ENCODE measurements at regions not wholly inside any gene's neighbourhood (a gene's known extent, or its start where the extent isn't known, plus 50 kb on each side); places are given as distances from the start of the nearest gene placed in this dataset.

DNA sequence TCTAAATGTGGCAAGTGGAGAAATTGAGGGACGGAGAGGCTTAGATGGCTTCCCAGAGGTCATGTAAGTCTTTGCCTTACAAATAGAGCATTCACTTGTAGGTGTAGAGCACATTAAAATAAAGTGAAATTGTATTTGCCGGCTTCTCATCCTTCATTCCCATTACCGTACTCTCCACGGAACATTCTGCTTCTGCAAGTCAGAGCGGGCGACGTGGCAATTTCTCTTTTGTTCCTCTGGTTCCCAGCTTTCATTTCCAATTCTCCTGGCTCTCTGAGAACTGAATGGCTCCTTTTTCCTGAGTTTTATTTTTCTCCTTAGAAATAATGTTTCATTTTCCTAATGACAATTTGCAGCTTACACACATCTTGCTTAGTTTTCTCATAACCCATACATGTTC, 51.3 kb upstream of the PFKP start:
- DNase-seq (ENCODE audit: low spot score) = no peak

DNA sequence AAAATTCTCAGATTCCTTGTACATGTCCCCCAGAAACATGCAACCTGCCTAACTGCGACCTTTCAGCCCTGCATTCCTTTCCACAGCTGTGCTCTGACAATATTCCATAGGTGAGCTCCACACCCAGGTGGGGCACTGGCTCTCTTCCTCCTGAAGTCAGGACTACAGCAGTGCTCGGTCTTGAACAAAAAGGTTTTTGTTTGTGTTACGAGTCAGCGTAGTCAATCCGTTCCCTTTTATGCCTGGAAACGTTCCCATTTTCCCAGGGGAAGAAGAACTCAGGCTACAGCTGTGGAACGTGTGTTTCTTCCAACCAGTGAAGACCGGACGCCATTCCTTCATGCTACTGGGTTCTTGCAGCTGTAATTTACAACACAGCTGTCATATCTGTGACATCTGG, 52.4 kb upstream of the PFKP start:
- no peak for DNase-seq (ENCODE audit: low spot score)

DNA sequence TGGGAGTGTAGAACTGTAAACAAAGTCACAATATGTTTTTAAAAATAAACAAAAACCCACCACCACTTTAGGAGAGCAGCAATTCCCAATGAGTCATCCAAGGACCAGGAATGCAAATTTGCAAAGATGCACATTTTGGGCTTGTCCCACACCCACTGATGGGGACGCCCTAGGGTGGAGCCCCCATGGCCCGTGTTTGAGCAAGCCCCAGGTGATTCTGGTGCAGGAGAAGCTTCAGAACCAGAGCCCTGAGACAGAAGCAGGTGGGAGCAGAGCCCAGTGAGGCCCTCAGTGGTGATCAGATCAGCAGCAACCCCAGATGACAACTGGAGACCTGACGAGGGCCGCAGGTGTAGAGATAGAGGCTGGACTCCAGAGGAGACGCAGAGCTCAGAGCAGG, 55.1 kb upstream of the PFKP start:
- DNase-seq (ENCODE audit: low spot score) = no peak

DNA sequence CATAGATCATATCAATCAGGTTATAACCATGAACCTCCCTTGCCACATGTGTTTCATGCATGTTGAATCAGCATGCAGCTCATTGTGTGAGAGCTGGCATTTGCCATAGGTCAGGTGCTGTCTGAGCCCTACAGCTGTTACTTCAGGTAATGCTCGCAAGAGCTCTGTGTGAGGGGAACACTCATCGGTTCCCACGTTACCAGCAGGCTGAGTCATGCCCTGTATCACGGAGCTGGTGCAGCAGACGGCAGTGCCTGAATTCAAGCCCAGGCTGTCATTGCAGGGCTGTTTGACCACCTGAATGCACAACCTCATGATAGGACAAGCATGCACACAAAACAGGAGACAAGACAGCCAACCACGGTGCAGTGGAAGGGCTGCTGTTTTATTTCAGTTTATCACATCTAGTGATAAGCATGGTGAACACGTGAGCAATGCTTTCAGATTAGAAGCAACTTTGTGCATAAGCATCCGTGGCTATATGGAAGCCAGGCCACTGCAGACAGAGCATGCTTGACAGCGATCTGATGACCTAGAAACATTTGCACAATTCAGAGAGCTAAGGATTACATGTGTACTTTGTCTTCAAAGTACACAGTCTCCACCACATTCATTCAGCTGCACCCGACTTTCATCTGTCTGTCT, 56.4 kb upstream of the PFKP start:
- no peak for DNase-seq (ENCODE audit: low spot score)

DNA sequence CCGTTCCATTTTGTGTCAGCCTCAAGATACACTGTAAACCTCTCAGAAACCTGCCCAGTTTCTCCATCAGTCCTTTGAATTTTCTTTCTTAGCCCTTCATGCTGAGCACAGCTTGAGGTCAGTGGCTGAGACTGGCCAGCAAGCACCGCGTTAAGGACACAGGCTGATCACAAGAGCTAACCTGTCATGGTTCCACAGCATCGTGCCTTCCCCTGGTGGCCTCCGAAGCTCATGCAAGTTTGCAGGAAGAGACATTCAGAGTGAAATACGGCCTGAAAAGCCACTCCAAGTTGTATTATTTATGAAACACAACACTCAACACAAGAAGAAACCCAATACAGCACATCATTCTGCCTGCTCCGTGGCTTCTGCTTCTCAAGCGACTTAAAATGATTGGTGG, 57.0 kb upstream of the PFKP start:
- DNase-seq (ENCODE audit: low spot score) = no peak

DNA sequence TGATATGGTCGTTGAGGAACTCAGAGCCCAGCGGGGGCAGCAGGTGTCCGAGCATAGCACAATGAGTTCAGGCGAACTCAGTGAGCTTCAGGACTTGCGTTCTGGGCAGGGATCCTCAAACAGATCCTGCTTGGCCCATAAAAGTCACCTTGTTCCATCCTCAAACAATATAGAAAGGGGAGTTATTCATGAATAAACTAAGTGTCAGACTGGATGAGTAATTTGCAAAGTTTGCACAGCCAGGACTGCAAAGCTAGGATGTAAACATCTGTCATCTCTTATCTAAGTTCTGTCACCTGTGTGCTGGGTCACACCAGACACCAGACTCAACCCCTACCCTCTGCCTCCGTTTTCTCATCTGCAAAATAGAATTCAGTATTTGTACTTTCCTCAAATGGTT, 58.0 kb upstream of the PFKP start:
- no peak for DNase-seq (ENCODE audit: low spot score)

DNA sequence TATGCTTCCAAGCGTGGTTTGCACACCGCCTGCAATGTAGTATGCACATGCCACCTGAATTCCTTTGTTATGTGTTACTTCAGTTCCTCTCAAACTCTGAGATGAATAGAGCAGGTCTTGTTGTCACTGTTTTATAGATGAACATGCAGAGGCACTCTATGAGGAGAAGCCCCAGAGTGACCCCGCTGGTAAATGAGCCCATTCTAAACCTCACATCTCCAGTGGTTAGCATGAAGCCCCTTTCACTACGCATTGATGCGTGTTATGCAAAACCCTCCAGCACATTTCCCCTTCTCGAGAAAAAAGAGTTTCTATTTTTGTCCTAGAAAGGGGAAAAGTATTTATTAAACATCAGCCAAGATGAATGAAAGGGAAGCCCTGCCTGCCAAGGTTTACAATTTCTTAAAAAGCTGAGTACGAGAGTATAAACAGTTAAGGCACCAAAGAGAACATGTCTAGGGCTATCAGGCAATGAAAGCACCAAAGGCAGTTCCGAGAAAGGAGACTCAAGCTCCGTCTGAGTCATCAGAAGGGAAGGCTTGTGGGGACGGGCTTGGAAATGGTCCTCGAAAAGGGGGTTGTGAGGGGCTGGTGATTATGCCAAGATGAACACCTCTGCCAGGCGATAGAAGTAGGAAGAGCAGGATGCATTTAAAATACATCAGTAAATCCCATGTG, 58.7 kb upstream of the PFKP start:
- DNase-seq (ENCODE audit: low spot score) = no peak

DNA sequence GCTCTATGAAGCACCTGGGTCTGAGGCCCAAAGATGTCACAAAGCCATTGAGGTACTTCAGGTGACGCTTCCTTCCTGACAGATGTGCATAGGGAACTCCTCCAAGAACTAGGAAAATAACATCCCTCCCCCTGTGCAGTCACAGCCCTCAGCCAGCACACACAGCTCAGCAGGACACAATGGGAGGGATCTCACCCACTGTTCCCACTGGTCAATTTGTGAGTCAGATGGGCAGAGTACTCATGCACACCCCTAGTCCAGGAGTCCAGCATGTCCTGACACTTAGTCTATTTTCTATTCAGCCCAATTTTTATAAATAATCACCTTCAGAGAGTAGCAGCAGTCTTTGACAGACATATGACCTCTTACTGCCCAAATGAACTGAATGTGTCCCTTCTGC, 60.7 kb upstream of the PFKP start:
- no peak for DNase-seq (ENCODE audit: low spot score)

DNA sequence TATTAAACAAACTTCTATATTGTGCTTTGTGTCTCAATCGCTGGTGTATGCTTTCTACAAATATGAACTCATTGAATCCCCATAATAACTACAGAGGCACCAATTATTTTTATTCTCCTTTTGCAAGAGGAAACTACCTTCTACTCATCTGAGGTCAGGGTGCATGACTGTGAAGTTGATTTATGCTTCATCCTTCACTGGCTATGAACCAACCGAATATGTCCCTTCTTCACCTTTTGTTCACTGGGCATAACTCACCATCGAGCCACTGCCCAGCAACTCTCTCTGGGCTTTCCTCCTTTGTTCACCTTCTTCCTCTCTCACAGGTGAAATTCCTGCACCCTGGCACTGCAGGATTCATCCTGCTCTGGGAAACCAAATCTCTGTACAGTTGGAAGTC, 61.3 kb upstream of the PFKP start:
- DNase-seq (ENCODE audit: low spot score) = no peak

DNA sequence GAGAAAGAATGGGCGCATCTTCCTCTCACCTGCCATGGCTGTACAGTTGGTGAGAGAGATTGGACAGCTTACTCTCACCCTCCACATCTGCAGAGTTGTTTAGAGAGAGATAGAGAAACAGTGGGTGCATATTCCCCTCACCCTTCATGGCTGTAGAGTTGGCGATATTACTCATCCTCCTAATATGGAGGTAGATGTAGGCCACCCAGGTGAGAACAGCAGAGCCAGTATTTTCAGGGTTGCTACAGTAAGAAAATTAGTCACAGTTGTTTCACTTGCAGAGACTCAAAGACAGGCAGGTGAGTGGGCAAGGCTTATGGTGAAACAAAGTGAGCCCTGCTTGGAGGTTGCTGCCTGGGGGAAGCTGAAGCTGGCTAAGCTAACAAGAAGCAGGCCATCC, 65.0 kb upstream of the PFKP start:
- DNase-seq (ENCODE audit: low spot score) = no peak

DNA sequence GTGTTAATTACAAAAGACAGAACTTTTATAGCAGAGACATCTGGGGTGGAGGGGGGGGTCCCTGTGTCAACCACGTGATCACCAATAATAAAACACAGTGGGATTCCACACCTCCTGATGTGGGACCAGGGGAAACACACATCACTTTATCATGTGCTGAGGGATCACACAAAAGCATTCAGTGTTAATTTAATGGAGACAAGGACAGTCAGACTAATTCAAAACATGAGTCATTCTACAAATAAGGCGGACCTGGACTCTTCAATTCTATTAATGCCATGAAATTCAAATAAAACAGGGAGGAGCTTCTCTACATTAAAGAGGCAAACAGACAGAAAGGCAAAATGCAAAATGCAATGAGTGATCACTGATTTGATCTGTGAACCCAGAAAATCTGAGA, 67.3 kb upstream of the PFKP start:
- no peak for DNase-seq (ENCODE audit: low spot score)

DNA sequence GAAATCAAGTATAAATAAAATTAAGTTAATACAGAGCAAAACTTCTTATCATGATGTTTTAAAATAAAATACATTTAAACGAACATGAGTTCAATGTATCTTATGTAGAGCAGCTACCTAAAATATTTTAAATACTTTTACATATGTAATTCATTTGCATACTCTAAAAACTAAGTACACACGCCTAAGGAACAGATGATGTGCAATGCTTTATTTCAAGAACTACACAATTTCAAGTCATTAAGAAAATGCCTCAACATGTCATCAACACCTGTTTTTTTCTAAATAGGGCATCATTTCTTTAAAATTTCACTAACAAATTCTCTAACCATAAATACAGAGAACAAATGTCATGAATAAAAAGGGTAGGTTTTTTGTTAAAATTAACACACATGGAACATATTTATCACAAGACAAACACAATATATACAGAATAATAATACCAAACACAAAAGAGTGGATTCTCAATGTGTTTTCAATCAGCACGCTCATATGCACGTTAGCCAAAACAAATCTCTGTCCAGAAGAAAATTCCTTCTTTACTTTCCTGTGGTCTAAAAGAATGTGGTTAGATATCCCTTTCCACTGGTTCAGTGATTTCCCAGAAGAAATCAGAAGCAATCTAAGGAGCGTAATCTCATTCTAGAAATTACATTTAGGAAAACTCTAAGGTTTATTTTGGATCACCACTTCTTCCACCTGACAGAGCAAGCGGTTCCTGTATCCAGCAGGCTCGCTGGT, 73.0 kb upstream of the PFKP start:
- no peak for DNase-seq (ENCODE audit: low spot score)

DNA sequence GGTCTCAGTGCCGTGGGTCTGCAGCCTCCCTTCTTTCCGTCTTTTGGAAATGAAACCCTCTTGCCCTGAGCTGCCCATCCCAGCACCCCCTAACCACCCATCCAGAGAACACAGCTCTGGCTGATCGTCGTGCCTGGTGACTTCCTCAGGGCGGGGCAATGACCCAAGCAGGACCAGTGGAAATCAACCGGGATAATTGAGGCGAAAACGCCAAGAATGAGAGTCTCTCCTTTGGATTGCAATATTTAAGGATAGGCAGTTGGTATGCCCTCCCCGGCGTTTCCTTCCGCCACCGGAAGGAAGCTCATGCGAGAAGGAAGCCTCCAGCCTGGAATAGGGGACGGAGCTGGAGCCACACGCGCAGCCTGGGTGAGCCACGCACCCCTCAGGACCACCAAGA, 73.7 kb upstream of the PFKP start:
- no peak for DNase-seq (ENCODE audit: low spot score)

DNA sequence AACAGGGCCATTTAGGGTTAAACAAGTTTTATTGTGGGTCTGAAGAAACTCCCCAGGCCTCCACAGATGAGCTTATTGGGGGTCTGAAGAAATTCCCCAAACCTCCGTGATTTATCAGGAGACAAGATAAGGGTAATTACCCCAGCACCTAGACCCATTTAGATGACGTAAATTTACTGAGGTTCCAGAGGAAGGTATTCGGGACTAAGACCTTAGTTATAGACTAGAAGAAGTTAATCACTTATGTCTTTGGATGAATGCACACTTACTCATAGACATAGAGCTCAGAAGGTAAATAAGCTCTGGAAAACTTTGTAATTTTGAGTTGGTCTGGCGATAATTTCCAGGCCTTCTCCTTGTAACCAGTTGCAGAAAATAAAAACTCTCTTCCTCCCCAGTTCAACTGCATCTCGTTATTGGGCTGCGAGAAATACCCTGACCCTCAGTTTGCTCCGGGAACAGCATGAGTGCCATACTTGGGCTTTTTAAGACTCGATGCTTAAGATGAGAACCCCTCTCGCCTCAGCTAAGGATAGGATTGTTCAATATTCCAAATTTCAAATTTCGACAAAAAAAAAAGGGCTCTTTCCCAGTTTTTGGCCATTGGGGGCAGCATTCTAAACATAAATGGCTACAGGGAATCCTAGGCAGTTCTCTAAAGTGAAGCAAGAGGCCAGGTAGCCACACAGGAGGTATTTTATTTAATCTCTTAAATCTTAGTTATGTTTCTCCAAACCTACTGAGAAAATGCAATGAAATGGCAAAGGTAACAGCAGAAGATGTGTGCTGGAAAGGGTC, 74.7 kb upstream of the PFKP start:
- no peak for DNase-seq (ENCODE audit: low spot score)

DNA sequence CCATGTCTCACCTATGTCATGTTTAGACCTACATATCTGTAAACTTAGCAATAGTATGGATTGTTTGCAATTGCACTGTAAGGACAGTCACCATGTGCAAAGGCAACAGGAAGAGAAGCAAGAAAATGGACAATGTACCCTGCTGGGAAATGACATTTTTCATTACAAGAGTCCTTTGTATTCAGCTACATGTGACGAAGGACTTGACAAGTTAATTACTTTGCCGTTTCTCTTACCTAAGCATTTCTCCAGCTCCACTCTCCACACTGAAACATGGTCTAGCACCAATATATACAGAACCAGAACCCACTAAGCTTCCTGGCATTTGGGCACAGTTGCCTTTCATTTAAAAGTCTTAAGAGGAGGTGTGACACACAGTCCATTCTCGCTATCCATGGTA, 76.6 kb upstream of the PFKP start:
- DNase-seq (ENCODE audit: low spot score) = no peak

DNA sequence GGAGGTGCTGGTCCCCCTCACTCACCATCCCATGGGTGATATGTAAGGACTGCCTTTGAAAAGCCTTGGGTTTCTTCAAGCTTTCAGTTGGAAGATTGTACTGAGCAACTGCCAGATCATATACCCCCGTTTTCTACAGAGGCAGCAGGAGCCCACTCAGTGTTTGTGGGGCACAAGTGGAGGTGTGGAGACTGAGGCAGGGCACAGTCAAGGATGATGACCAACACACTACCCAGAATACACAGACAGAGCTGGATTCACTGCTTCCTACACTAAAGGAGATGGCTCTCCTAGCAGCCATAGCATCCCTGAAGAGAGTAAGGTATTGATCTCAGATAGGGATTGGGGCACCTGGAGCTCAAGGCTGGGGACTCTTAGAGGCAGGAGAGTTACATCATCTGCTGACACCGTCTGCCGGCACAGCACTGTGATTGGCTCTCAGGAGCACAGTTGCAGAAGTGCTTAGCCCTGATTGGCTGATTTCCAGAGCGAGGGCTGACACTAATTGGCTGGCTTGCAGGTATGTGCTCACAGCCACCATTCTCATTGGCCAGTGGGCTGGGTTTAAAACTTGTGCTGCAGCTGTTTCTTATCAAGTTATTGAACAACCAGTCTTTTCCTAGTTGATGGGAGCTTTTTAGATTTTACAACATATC, 77.9 kb upstream of the PFKP start:
- no peak for DNase-seq (ENCODE audit: low spot score)

DNA sequence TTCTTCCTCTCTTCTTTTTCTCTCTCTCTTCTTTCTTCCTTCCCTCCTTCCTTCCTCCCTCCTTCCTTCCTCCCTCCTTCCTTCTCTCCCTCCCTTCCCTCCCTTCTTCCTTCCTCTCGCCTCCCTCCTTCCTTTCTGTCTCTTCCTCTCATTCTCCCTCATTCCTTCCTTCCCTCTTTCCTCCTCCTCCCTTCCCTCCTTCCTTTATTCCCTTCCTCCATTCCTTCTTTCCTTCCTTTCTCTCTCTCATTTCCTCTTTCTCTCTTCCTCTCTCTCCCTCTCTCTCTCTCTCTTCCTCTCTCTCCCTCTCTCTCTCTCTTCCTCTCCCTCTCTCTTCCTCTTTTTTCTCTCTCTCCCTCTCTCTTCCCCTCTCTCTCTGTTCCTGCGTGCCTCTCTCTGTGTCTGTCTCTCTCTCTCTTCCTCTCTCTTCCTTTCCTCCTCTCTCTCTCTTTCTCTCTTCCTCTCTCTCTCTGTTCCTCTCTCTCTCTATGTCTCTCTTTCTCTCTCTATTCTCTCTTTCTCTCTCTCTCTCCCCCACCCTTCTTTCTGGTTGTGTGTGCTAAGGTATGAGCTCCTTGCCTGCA, 80.1 kb upstream of the PFKP start:
- DNase-seq (ENCODE audit: low spot score) = no peak

DNA sequence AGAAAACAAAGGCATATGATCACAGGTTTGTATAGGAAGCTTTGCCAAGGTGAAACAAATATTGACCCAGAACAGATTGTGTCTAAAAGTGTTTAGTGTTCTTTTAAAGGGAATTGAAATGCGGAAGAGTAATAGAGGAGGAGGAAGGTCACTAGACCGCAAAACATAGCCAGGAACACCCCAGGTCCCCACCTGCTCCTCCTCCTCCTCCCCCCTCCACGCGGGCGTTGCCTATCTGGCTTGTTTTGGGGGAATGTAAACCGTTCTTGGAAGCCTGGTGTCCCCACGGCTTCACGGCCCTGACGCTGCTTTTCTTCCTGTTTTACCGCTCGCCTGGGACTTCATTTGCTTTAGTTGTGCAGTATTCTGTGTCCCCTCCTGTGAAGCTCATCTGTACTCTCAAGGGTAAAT, 81.0 kb upstream of the PFKP start:
- peak; percentile 16 for DNase-seq (ENCODE audit: low spot score)

DNA sequence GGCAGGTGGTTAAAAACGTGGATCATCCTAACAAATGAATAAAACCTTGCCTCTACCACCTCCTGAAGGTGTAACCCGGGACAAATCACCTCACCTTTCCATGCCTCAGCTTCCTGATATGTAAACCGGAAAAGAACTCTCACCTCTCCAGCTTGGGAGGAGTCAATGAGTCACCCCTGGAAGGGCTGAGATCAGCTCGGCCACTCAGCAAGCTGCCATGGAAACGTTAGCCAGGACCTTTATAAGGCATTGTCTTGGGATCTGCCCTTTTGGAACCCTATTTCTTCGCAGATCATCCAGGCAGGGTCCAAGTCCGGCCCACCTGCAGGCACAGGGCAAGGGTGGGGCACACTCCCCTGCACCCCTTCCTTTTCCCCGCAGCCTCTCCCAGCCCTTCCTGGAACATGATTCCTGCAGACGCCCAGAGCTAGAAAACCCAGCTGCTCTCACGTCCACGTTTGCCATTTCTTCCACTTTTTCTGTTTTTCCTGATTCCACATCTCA, 81.6 kb upstream of the PFKP start:
- peak; percentile 74 for DNase-seq (ENCODE audit: low spot score)

DNA sequence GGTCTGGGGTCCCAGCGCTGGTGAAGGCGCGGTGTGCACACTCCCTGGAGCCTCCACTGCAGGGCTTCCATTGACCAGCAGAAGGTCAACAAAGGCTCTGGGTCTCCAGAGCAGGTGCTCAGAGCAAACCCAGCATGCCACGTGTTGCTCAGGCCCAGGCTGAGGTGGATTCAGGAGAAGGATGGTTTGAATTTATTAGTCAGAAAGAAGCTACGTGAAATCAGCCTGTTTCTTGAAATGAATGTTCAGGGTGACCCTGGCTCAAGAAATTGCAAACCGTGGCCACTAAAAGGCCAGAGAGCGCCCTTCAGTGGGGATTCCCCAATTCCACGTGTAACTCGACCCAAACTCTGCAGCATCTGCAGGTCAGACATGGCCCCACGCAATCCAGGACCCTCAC, 82.7 kb upstream of the PFKP start:
- no peak for DNase-seq (ENCODE audit: low spot score)

DNA sequence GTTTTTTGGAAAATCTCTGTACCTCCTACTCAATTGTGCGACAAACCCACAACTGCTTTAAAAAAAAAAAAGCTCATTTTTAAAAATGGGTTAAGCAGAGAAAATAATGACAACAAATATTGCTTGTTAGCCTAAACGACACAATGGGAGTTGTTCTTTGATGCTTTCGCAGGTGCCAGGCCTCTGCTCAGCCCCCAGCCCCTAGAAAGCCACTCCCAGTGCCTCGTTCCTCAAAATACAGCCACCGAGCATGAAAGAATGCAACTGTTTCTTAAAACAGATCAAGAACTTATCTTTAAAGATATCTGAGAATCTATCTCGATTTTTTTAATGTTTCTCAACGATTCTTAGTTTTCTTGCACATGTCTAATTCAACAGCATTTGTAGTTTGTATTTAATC, 85.2 kb upstream of the PFKP start:
- DNase-seq (ENCODE audit: low spot score) = no peak
